Tibial artery (tissue), 4 donors: ENCODE measurements at regions not wholly inside any gene's neighbourhood (a gene's known extent, or its start where the extent isn't known, plus 50 kb on each side); places are given as distances from the start of the nearest gene placed in this dataset.

Experiments used
- DNase-seq, 2 donors: peaks; one replicate each; pipeline ENCODE4 v3.0.0-alpha.2; 2019
- H3K27ac ChIP-seq, 2 donors: fragments of 200-600 bp; sonication (generic) in 1 of 2; 1 replicate in 1 of 2; 2 replicates in 1 of 2; pipeline ENCODE4 v1.5.1; 2018 to 2019; ENCODE audit warnings: mild to moderate bottlenecking in 1 of 2
- H3K27me3 ChIP-seq, 2 donors: fragments of 200-600 bp; sonication (generic) in 1 of 2; one replicate each; pipeline versions ENCODE4 v1.5.1 to v1.6.0; 2016 to 2019
- H3K36me3 ChIP-seq, 3 donors: fragments of 200-600 bp; sonication (generic) in 2 of 3; one replicate each; pipeline ENCODE4 v1.5.1; 2016 to 2019; ENCODE audit warnings: mild to moderate bottlenecking in 2 of 3
- H3K4me1 ChIP-seq, 4 donors: fragments of 200-600 bp; sonication (generic) in 2 of 4; 1 replicate in 3 of 4; 2 replicates in 1 of 4; pipeline ENCODE4 v1.5.1; 2016 to 2019
- H3K4me3 ChIP-seq, 2 donors: fragments of 200-600 bp; sonication (generic) in 1 of 2; 1 replicate in 1 of 2; 2 replicates in 1 of 2; pipeline ENCODE4 v1.5.1; 2018 to 2019; ENCODE audit warnings: mild to moderate bottlenecking in 2 of 2
- H3K9me3 ChIP-seq, 3 donors: fragments of 200-600 bp; sonication (generic) in 1 of 3; one replicate each; pipeline ENCODE4 v1.5.1; 2016 to 2019
- CTCF ChIP-seq, 2 experiments: fragments of 200-600 bp in 1 of 2; fragments of 450-650 bp in 1 of 2; IDR thresholded peaks; one replicate each; pipeline ENCODE4 v1.5.1; 2017 to 2019; ENCODE audit warnings: antibody characterized with exemption in 2 of 2, mild to moderate bottlenecking in 1 of 2, moderate library complexity in 1 of 2
- intact Hi-C: fragments of 100-400 bp; cut with DNase I; formaldehyde crosslinking; loops from one replicate; pipeline ENCODE4 v1.15.0; 2023; ENCODE audit warnings: low total_unique reads

GRCh38 chr14:76551906-76552305 is 176.0 kb downstream of the ESRRB start:
- H3K9me3 ChIP-seq, result no peaks in the 10 kb centered on the region
- H3K27ac ChIP-seq, result no peak overlapping the region
- H3K36me3 ChIP-seq, result no peaks in the 10 kb centered on the region
- TF ChIP-seq CTCF (IDR thresholded peaks at IDR 0.05), result no peak
- no peak overlapping the region for H3K4me3 ChIP-seq
- peaks cover 0 to 16% of the 10 kb centered on the region in 2 donors for H3K27me3 ChIP-seq
- no peak for DNase-seq
- no peaks in the 10 kb centered on the region for H3K4me1 ChIP-seq
- intact Hi-C loops, result no loop called here

- TF ChIP-seq CTCF (IDR thresholded peaks at IDR 0.05), result no peak
- H3K27me3 ChIP-seq, result peaks cover 0 to 2% of the 10 kb centered on the region in 2 donors
- intact Hi-C loops, result no loop called here
- no peaks in the 10 kb centered on the region for H3K4me1 ChIP-seq
- H3K9me3 ChIP-seq, result peaks cover 0 to 4% (median 0%) of the 10 kb centered on the region in 3 donors
- no peaks in the 10 kb centered on the region for H3K36me3 ChIP-seq
- no peak for DNase-seq
- H3K4me3 ChIP-seq, result no peak overlapping the region
- H3K27ac ChIP-seq, result no peak overlapping the region
Measured at GRCh38 chr14:76564471-76565422, 188.8 kb downstream of the ESRRB start.

- H3K27me3 ChIP-seq, result peaks cover 0 to 2% of the 10 kb centered on the region in 2 donors
- H3K9me3 ChIP-seq, result peaks cover 0 to 4% (median 0%) of the 10 kb centered on the region in 3 donors
- no peak overlapping the region for H3K27ac ChIP-seq
- H3K36me3 ChIP-seq, result no peaks in the 10 kb centered on the region
- TF ChIP-seq CTCF (IDR thresholded peaks at IDR 0.05), result no peak
- H3K4me3 ChIP-seq, result no peak overlapping the region
- no peaks in the 10 kb centered on the region for H3K4me1 ChIP-seq
- no peak for DNase-seq
- intact Hi-C loops, result no loop called here
Measured at GRCh38 chr14:76566439-76566838, 190.5 kb downstream of the ESRRB start.

- Histone ChIP-seq H3K9me3 (no peaks in the 10 kb centered on the region), H3K4me1 (peaks cover 0 to 5% (median 1%) of the 10 kb centered on the region in 4 donors), H3K27ac (no peak overlapping the region), H3K4me3 (no peak overlapping the region), H3K27me3 (peaks cover 0 to 14% of the 10 kb centered on the region in 2 donors), H3K36me3 (no peaks in the 10 kb centered on the region)
- TF ChIP-seq CTCF (IDR thresholded peaks at IDR 0.05), result no peak
- no peak for DNase-seq
- intact Hi-C loops, result no loop called here
Measured at GRCh38 chr14:76574416-76575095, 186.7 kb upstream of the VASH1 start.

- peaks cover 0 to 14% of the 10 kb centered on the region in 2 donors for H3K27me3 ChIP-seq
Measured at GRCh38 chr14:76575108-76575507, 186.2 kb upstream of the VASH1 start.

More at GRCh38 chr14:76575108-76575507, 186.2 kb upstream of the VASH1 start:
- Histone ChIP-seq H3K36me3 (no peaks in the 10 kb centered on the region), H3K9me3 (no peaks in the 10 kb centered on the region), H3K4me1 (peaks cover 0 to 5% (median 1%) of the 10 kb centered on the region in 4 donors), H3K4me3 (no peak overlapping the region), H3K27ac (no peak overlapping the region)
- DNase-seq, result no peak
- intact Hi-C loops, result no loop called here
- TF ChIP-seq CTCF (IDR thresholded peaks at IDR 0.05), result no peak
